Aorta (tissue), 5 donors: ENCODE measurements at regions not wholly inside any gene's neighbourhood (a gene's known extent, or its start where the extent isn't known, plus 50 kb on each side); places are given as distances from the start of the nearest gene placed in this dataset.

ENCODE experiments used
- ATAC-seq: fragments of 200-7000 bp; cut with Tn5 transposase; one replicate; pipeline ENCODE4 v1.9.1; 2022; ENCODE audit warnings: moderate library complexity; ENCODE audit not compliant: low FRiP score
- DNase-seq, 2 donors: peaks; one replicate each; pipeline ENCODE4 v3.0.0-alpha.2; 2020
- H3K27ac ChIP-seq, 2 donors: one replicate each; pipeline ENCODE4 v1.5.1; 2013; ENCODE audit warnings: low read length in 2 of 2, mild to moderate bottlenecking in 2 of 2, moderate library complexity in 2 of 2, control low read depth in 1 of 2, inconsistent platforms in 1 of 2, low read depth in 1 of 2
- H3K27me3 ChIP-seq, 2 donors: one replicate each; pipeline ENCODE4 v1.6.1; 2013; ENCODE audit warnings: control low read depth in 1 of 2, low read length in 1 of 2, mild to moderate bottlenecking in 1 of 2, moderate library complexity in 1 of 2; ENCODE audit not compliant: insufficient read depth in 2 of 2, control insufficient read depth in 1 of 2
- H3K36me3 ChIP-seq, 2 donors: one replicate each; pipeline ENCODE4 v1.6.1; 2013; ENCODE audit warnings: control low read depth in 1 of 2, low read length in 1 of 2, mild to moderate bottlenecking in 1 of 2; ENCODE audit not compliant: insufficient read depth in 2 of 2, control insufficient read depth in 1 of 2
- H3K4me1 ChIP-seq, 2 donors: one replicate each; pipeline ENCODE4 v1.6.1; 2013; ENCODE audit warnings: low read length in 2 of 2, control low read depth in 1 of 2, mild to moderate bottlenecking in 1 of 2, moderate library complexity in 1 of 2; ENCODE audit not compliant: insufficient read depth in 2 of 2, control insufficient read depth in 1 of 2
- H3K4me3 ChIP-seq, 2 donors: one replicate each; pipeline ENCODE4 v1.5.1; 2013; ENCODE audit warnings: low read length in 2 of 2, control low read depth in 1 of 2, mild to moderate bottlenecking in 1 of 2
- H3K9me3 ChIP-seq: one replicate; pipeline ENCODE4 v1.6.1; 2013; ENCODE audit warnings: mild to moderate bottlenecking, low read length; ENCODE audit not compliant: control insufficient read depth
- WGBS, 2 donors: extraction: QIAGEN DNeasy Blood & Tissue Kit; methylation state at CpG; one replicate each; pipeline ENCODE4 v1.1.7; 2013; 5-methylcytosine and 5-hydroxymethylcytosine counted together
- intact Hi-C, 2 donors: fragments of 100-400 bp; cut with DNase I; formaldehyde crosslinking; loops; one replicate each; pipeline versions ENCODE4 v1.14.2 to v1.15.0; 2022
- donor health status: healthy with polysubstance abuse.
- donor health status: Bipolar disorder and iron deficiency.
- donor health status: DM: no; HTN: no; CAD: no.
- donor health status: DM: no; HTN: no; CAD: no.
- donor health status: DM: yes; HTN: yes; CAD: no.

- H3K27me3 ChIP-seq, result no peaks in the 10 kb centered on the region
- H3K4me3 ChIP-seq, result no peak overlapping the region
- peaks cover 3% of the 10 kb centered on the region for H3K9me3 ChIP-seq
- no peaks in the 10 kb centered on the region for H3K36me3 ChIP-seq
- intact Hi-C loops, result no loop called here
- H3K4me1 ChIP-seq, result no peaks in the 10 kb centered on the region
- no peak overlapping the region for H3K27ac ChIP-seq
- ATAC-seq (no peak), DNase-seq (peak in 1 of 2 donors; percentile 68)
- WGBS, 2 donors, result 44 to 49% methylated on average over 18 of the region's 18 CpGs
Observed at GRCh38 chr2:239531456-239532241, 130.8 kb upstream of the HDAC4 start.

- Histone ChIP-seq H3K36me3 (no peaks in the 10 kb centered on the region), H3K4me1 (no peaks in the 10 kb centered on the region), H3K4me3 (no peak overlapping the region), H3K9me3 (peaks cover 3% of the 10 kb centered on the region), H3K27me3 (no peaks in the 10 kb centered on the region), H3K27ac (no peak overlapping the region)
- 93% methylated on average over 5 of the region's 5 CpGs for WGBS, 2 donors
- ATAC-seq (no peak), DNase-seq (peak in 1 of 2 donors; percentile 10)
- intact Hi-C loops, result no loop called here
Observed at GRCh38 chr2:239530749-239531316, 130.0 kb upstream of the HDAC4 start.

- Histone ChIP-seq H3K27me3 (no peaks in the 10 kb centered on the region), H3K4me3 (no peak overlapping the region), H3K27ac (no peak overlapping the region), H3K9me3 (peaks cover 3% of the 10 kb centered on the region), H3K36me3 (no peaks in the 10 kb centered on the region), H3K4me1 (no peaks in the 10 kb centered on the region)
- intact Hi-C loops, result no loop called here
- DNase-seq (peak; percentile 17 to 49), ATAC-seq (no peak)
- 90 to 92% methylated on average over 13 of the region's 13 CpGs for WGBS, 2 donors
Observed at GRCh38 chr2:239529313-239530015, 128.6 kb upstream of the HDAC4 start.

GRCh38 chr2:239528883-239529282 is 128.1 kb upstream of the HDAC4 start:
- intact Hi-C loops, result no loop called here
- H3K9me3 ChIP-seq, result peaks cover 3% of the 10 kb centered on the region
- DNase-seq, result peak; percentile 12 to 59
- 88% methylated on average over 1 of the region's 1 CpG for WGBS, 2 donors
- H3K27ac ChIP-seq, result no peak overlapping the region
- no peaks in the 10 kb centered on the region for H3K36me3 ChIP-seq
- no peak for ATAC-seq
- no peaks in the 10 kb centered on the region for H3K27me3 ChIP-seq
- H3K4me3 ChIP-seq, result no peak overlapping the region
- no peaks in the 10 kb centered on the region for H3K4me1 ChIP-seq

GRCh38 chr2:239528146-239528545 is 127.3 kb upstream of the HDAC4 start:
- no peak for ATAC-seq
- Histone ChIP-seq H3K9me3 (peaks cover 3% of the 10 kb centered on the region), H3K4me3 (no peak overlapping the region), H3K27ac (no peak overlapping the region), H3K36me3 (no peaks in the 10 kb centered on the region), H3K4me1 (no peaks in the 10 kb centered on the region), H3K27me3 (no peaks in the 10 kb centered on the region)
- no peak for DNase-seq
- WGBS, 2 donors, result 83 to 88% methylated on average over 11 of the region's 11 CpGs
- intact Hi-C loops, result no loop called here

GRCh38 chr2:239526666-239527415 is 126.0 kb upstream of the HDAC4 start:
- intact Hi-C loops, result no loop called here
- no peak overlapping the region for H3K4me3 ChIP-seq
- H3K9me3 ChIP-seq, result peaks cover 3% of the 10 kb centered on the region
- WGBS, 2 donors, result 88 to 90% methylated on average over 25 of the region's 25 CpGs
- H3K27ac ChIP-seq, result no peak overlapping the region
- no peaks in the 10 kb centered on the region for H3K27me3 ChIP-seq
- no peak for ATAC-seq
- DNase-seq, result peak in 1 of 2 donors; percentile 46
- no peaks in the 10 kb centered on the region for H3K36me3 ChIP-seq
- H3K4me1 ChIP-seq, result no peaks in the 10 kb centered on the region

GRCh38 chr2:239526038-239526437 is 125.2 kb upstream of the HDAC4 start:
- H3K4me3 ChIP-seq, result no peak overlapping the region
- no peaks in the 10 kb centered on the region for H3K4me1 ChIP-seq
- H3K36me3 ChIP-seq, result no peaks in the 10 kb centered on the region
- no peak overlapping the region for H3K27ac ChIP-seq
- no peak for ATAC-seq
- DNase-seq, result peak in 1 of 2 donors; percentile 19
- H3K27me3 ChIP-seq, result no peaks in the 10 kb centered on the region
- peaks cover 1% of the 10 kb centered on the region for H3K9me3 ChIP-seq
- WGBS, 2 donors, result 80 to 81% methylated on average over 8 of the region's 8 CpGs
- intact Hi-C loops, result no loop called here

- intact Hi-C loops, result no loop called here
- 30 to 50% methylated on average over 2 of the region's 2 CpGs for WGBS, 2 donors
Observed at GRCh38 chr2:239523954-239524330, 123.1 kb upstream of the HDAC4 start.

More at GRCh38 chr2:239523954-239524330, 123.1 kb upstream of the HDAC4 start:
- Histone ChIP-seq H3K36me3 (no peaks in the 10 kb centered on the region), H3K27ac (no peak overlapping the region), H3K4me3 (no peak overlapping the region), H3K27me3 (no peaks in the 10 kb centered on the region), H3K4me1 (no peaks in the 10 kb centered on the region), H3K9me3 (no peaks in the 10 kb centered on the region)
- DNase-seq (no peak), ATAC-seq (peak; percentile 62)
